H9 (cell line): ENCODE measurements at regions not wholly inside any gene's neighbourhood (a gene's known extent, or its start where the extent isn't known, plus 50 kb on each side); places are given as distances from the start of the nearest gene placed in this dataset.

ENCODE experiments used
- DNase-seq: peaks from one replicate; pipeline ENCODE4 v3.0.0-alpha.2; 2017
- H2AFZ ChIP-seq: one replicate; pipeline ENCODE4 v1.6.1; 2013; ENCODE audit warnings: mild to moderate bottlenecking, low read length, control low read depth, moderate library complexity
- H2AK5ac ChIP-seq: 2 replicates; pipeline ENCODE4 v1.6.1; 2013; ENCODE audit warnings: low read length, control low read depth, mixed read lengths; ENCODE audit not compliant: insufficient read length
- H2BK120ac ChIP-seq: one replicate; pipeline ENCODE4 v1.6.1; 2013; ENCODE audit warnings: low read depth, mild to moderate bottlenecking, low read length, control low read depth, inconsistent platforms; ENCODE audit not compliant: poor library complexity, severe bottlenecking
- H2BK12ac ChIP-seq: 2 replicates; pipeline ENCODE4 v1.6.1; 2013; ENCODE audit warnings: low read length, control low read depth, mixed read lengths, low read depth; ENCODE audit not compliant: insufficient read length
- H2BK15ac ChIP-seq: 2 replicates; pipeline ENCODE4 v1.6.1; 2013; ENCODE audit warnings: low read depth, low read length, control low read depth
- H2BK20ac ChIP-seq: one replicate; pipeline ENCODE4 v1.6.1; 2013; ENCODE audit warnings: low read depth, mild to moderate bottlenecking, low read length, control low read depth, inconsistent platforms; ENCODE audit not compliant: poor library complexity, severe bottlenecking
- H2BK5ac ChIP-seq: 2 replicates; pipeline ENCODE4 v1.6.1; 2013; ENCODE audit warnings: low read length, control low read depth, mixed read lengths; ENCODE audit not compliant: insufficient read length
- H3K14ac ChIP-seq: 2 replicates; pipeline ENCODE4 v1.6.1; 2013; ENCODE audit warnings: low read length, control low read depth; ENCODE audit not compliant: insufficient read depth
- H3K18ac ChIP-seq: 2 replicates; pipeline ENCODE4 v1.6.1; 2013; ENCODE audit warnings: low read depth, mild to moderate bottlenecking, mixed read lengths, low read length, control low read depth; ENCODE audit not compliant: insufficient read length
- H3K23ac ChIP-seq: 2 replicates; pipeline ENCODE4 v1.6.1; 2013; ENCODE audit warnings: low read length, control low read depth, mixed read lengths, low read depth; ENCODE audit not compliant: insufficient read length
- H3K23me2 ChIP-seq: 2 replicates; pipeline ENCODE4 v1.6.1; 2013; ENCODE audit warnings: low read depth, mild to moderate bottlenecking, mixed read lengths, low read length, control low read depth; ENCODE audit not compliant: insufficient read length, poor library complexity, severe bottlenecking
- H3K27ac ChIP-seq: 2 replicates; pipeline ENCODE4 v1.5.1; 2013; ENCODE audit warnings: low read length, control low read depth, mixed read lengths, low read depth; ENCODE audit not compliant: insufficient read length
- H3K27me3 ChIP-seq: 2 replicates; pipeline ENCODE4 v1.6.1; 2013; ENCODE audit warnings: low read length, control low read depth, inconsistent platforms; ENCODE audit not compliant: insufficient read depth
- H3K4ac ChIP-seq: 2 replicates; pipeline ENCODE4 v1.6.1; 2013; ENCODE audit warnings: low read depth, mild to moderate bottlenecking, control low read depth, inconsistent platforms, low read length, moderate library complexity
- H3K4me1 ChIP-seq: 2 replicates; pipeline ENCODE4 v1.6.1; 2013; ENCODE audit warnings: low read length, control low read depth, inconsistent platforms; ENCODE audit not compliant: insufficient read depth
- H3K4me2 ChIP-seq: 2 replicates; pipeline ENCODE4 v1.6.1; 2013; ENCODE audit warnings: low read length, control low read depth, mixed read lengths; ENCODE audit not compliant: insufficient read length, insufficient read depth
- H3K56ac ChIP-seq: 2 replicates; pipeline ENCODE4 v1.6.1; 2013; ENCODE audit warnings: low read depth, mild to moderate bottlenecking, mixed read lengths, low read length, control low read depth; ENCODE audit not compliant: insufficient read length
- H3K79me1 ChIP-seq: 2 replicates; pipeline ENCODE4 v1.6.1; 2013; ENCODE audit warnings: low read depth, mild to moderate bottlenecking, moderate library complexity, low read length, control low read depth, inconsistent platforms; ENCODE audit not compliant: insufficient read depth, poor library complexity, severe bottlenecking
- H3K79me2 ChIP-seq: 2 replicates; pipeline ENCODE4 v1.6.1; 2013; ENCODE audit warnings: low read length, control low read depth, inconsistent platforms; ENCODE audit not compliant: insufficient read depth
- H3K9ac ChIP-seq: 2 replicates; pipeline ENCODE4 v1.6.1; 2013; ENCODE audit warnings: low read length, control low read depth, mixed read lengths; ENCODE audit not compliant: insufficient read length; ENCODE audit errors: extremely low read depth
- H3K9me3 ChIP-seq: one replicate; pipeline ENCODE4 v1.6.1; 2013; ENCODE audit warnings: low read depth, low read length, inconsistent platforms; ENCODE audit not compliant: control insufficient read depth
- H3T11ph ChIP-seq: one replicate; pipeline ENCODE4 v1.6.1; 2013; ENCODE audit warnings: mild to moderate bottlenecking, low read length, control low read depth, inconsistent platforms
- H4K20me1 ChIP-seq: one replicate; pipeline ENCODE4 v1.6.1; 2013; ENCODE audit not compliant: control insufficient read depth, insufficient read length, insufficient read depth
- H4K5ac ChIP-seq: 2 replicates; pipeline ENCODE4 v1.6.1; 2013; ENCODE audit warnings: low read depth, mild to moderate bottlenecking, mixed read lengths, low read length, control low read depth; ENCODE audit not compliant: insufficient read length
- H4K8ac ChIP-seq: replicated peaks from 2 replicates; pipeline ENCODE4 v1.6.1; 2013; ENCODE audit warnings: low read length, control low read depth, mixed read lengths, low read depth; ENCODE audit not compliant: insufficient read length
- H4K91ac ChIP-seq: 2 replicates; pipeline ENCODE4 v1.6.1; 2013; ENCODE audit warnings: low read depth, mild to moderate bottlenecking, moderate library complexity, mixed read lengths, low read length, control low read depth; ENCODE audit not compliant: insufficient read length
- H3K27ac Mint-ChIP-seq, 3 experiments: 2 replicates in 2 of 3; 3 replicates in 1 of 3; pipeline ENCODE4 v1.8.0; 2020 to 2021; ENCODE audit warnings: mixed read lengths in 3 of 3, mild to moderate bottlenecking in 1 of 3, moderate library complexity in 1 of 3
- H3K27me3 Mint-ChIP-seq: 2 replicates; pipeline ENCODE4 v1.8.0; 2021; ENCODE audit warnings: low read depth, mild to moderate bottlenecking, moderate library complexity, mixed read lengths
- H3K36me3 Mint-ChIP-seq, 3 experiments: 2 replicates in 2 of 3; 3 replicates in 1 of 3; pipeline ENCODE4 v1.8.0; 2020 to 2021; ENCODE audit warnings: low read depth in 3 of 3, mixed read lengths in 3 of 3; ENCODE audit not compliant: insufficient read depth in 1 of 3
- H3K4me1 Mint-ChIP-seq, 2 experiments: 2 replicates each; pipeline ENCODE4 v1.8.0; 2020; ENCODE audit warnings: mixed read lengths in 2 of 2
- H3K4me3 Mint-ChIP-seq, 2 experiments: 2 replicates in 1 of 2; 3 replicates in 1 of 2; pipeline ENCODE4 v1.8.0; 2020 to 2021; ENCODE audit warnings: mild to moderate bottlenecking in 2 of 2, mixed read lengths in 2 of 2, moderate library complexity in 1 of 2
- H3K9me3 Mint-ChIP-seq, 2 experiments: 2 replicates in 1 of 2; 3 replicates in 1 of 2; pipeline ENCODE4 v1.8.0; 2020; ENCODE audit warnings: mild to moderate bottlenecking in 2 of 2, mixed read lengths in 2 of 2, moderate library complexity in 1 of 2
- CTCF ChIP-seq: fragments of 200-600 bp; sonication (generic); conservative IDR thresholded peaks from 3 replicates; pipeline ENCODE4 v1.8.0; 2021; ENCODE audit warnings: antibody characterized with exemption, mild to moderate bottlenecking
- WGBS: extraction: QIAGEN DNeasy Blood & Tissue Kit; methylation state at CpG from one replicate; pipeline ENCODE4 v1.1.7; 2013; ENCODE audit warnings: missing lambda C conversion rate, low lambda C conversion rate, mixed read lengths; ENCODE audit not compliant: insufficient read length; ENCODE audit errors: extremely low coverage; 5-methylcytosine and 5-hydroxymethylcytosine counted together

GRCh38 chr18:78860117-78860516 lies 119.5 kb upstream of the SALL3 start:
- no peak overlapping the region for H3K4me2 ChIP-seq
- H3K27ac Mint-ChIP-seq, result no peak overlapping the region

More at GRCh38 chr18:78860117-78860516, 119.5 kb upstream of the SALL3 start:
- Histone ChIP-seq H2BK15ac (no peak overlapping the region), H2BK12ac (no peak overlapping the region), H2BK20ac (no peak overlapping the region), H3K18ac (no peak overlapping the region), H4K5ac (no peak overlapping the region), H3K14ac (peak overlapping the region; percentile 52; the same call in 1 of the 2 replicates), H2AK5ac (no peak overlapping the region), H2BK5ac (no peak overlapping the region), H3K4ac (no peak overlapping the region), H3K79me2 (no peaks in the 10 kb centered on the region), H4K20me1 (no peaks in the 10 kb centered on the region), H3K27me3 (no peaks in the 10 kb centered on the region), H4K91ac (no peak overlapping the region), H3T11ph (no peak overlapping the region), H4K8ac (no peak overlapping the region), H3K9ac (no peak overlapping the region), H2AFZ (no peak overlapping the region), H3K27ac (no peak overlapping the region), H3K79me1 (no peaks in the 10 kb centered on the region), H3K23me2 (no peaks in the 10 kb centered on the region), H3K9me3 (no peaks in the 10 kb centered on the region), H3K23ac (no peak overlapping the region), H3K56ac (no peak overlapping the region), H3K4me1 (no peaks in the 10 kb centered on the region), H2BK120ac (no peak overlapping the region)
- no peak overlapping the region for H3K4me3 Mint-ChIP-seq
- peaks cover 16% of the 10 kb centered on the region for H3K27me3 Mint-ChIP-seq
- H3K4me1 Mint-ChIP-seq, result peaks cover 6 to 15% of the 10 kb centered on the region in 2 experiments; a peak in 2 of 4 replicates
- WGBS, result no CpG with 5 or more reads among the region's 11 CpGs
- DNase-seq, result no peak
- H3K36me3 Mint-ChIP-seq, result no peaks in the 10 kb centered on the region
- no peaks in the 10 kb centered on the region; a peak in 1 of 5 replicates for H3K9me3 Mint-ChIP-seq
- no peak for TF ChIP-seq CTCF
